DND-41 (cell line): ENCODE measurements at regions not wholly inside any gene's neighbourhood (a gene's known extent, or its start where the extent isn't known, plus 50 kb on each side); places are given as distances from the start of the nearest gene placed in this dataset.

Experiments
- ATAC-seq: fragments of 200-7000 bp; cut with Tn5 transposase; 3 replicates; pipeline ENCODE4 v1.9.1; 2021; ENCODE audit warnings: low read depth; ENCODE audit not compliant: insufficient read depth
- DNase-seq: peaks from one replicate; pipeline ENCODE4 v3.0.0-alpha.2; 2020
- H2AFZ ChIP-seq: 2 replicates; pipeline ENCODE4 v1.6.0; 2012; ENCODE audit warnings: low read depth, low read length
- H3K27ac ChIP-seq: 2 replicates; pipeline ENCODE4 v1.5.1; 2012; ENCODE audit warnings: low read length, inconsistent platforms
- H3K27me3 ChIP-seq: fragments of 200-600 bp; sonication (generic); 2 replicates; pipeline ENCODE4 v1.6.0; 2012; ENCODE audit warnings: low read length, mild to moderate bottlenecking, inconsistent platforms; ENCODE audit not compliant: insufficient read depth, poor library complexity
- H3K36me3 ChIP-seq: 2 replicates; pipeline ENCODE4 v1.5.1; 2012; ENCODE audit warnings: low read length, inconsistent platforms; ENCODE audit not compliant: insufficient read depth
- H3K4me1 ChIP-seq: 2 replicates; pipeline ENCODE4 v1.5.1; 2012; ENCODE audit warnings: mild to moderate bottlenecking, low read length; ENCODE audit not compliant: insufficient read depth
- H3K4me2 ChIP-seq: 2 replicates; pipeline ENCODE4 v1.6.0; 2012; ENCODE audit warnings: mild to moderate bottlenecking, moderate library complexity, low read length, inconsistent platforms; ENCODE audit not compliant: insufficient read depth
- H3K4me3 ChIP-seq, 2 experiments: fragments of 200-600 bp in 1 of 2; shearing (Covaris generic) in 1 of 2; 2 replicates each; pipeline ENCODE4 v1.5.1; 2012 to 2016; ENCODE audit warnings: inconsistent platforms in 2 of 2, low read length in 2 of 2, mild to moderate bottlenecking in 2 of 2, low read depth in 1 of 2, moderate library complexity in 1 of 2
- H3K79me2 ChIP-seq: 2 replicates; pipeline ENCODE4 v1.6.0; 2012; ENCODE audit warnings: low read length, inconsistent platforms; ENCODE audit not compliant: insufficient read depth
- H3K9ac ChIP-seq: 2 replicates; pipeline ENCODE4 v1.6.0; 2012; ENCODE audit warnings: low read depth, mild to moderate bottlenecking, inconsistent platforms, low read length, moderate library complexity
- H3K9me3 ChIP-seq: 2 replicates; pipeline ENCODE4 v1.5.1; 2012; ENCODE audit warnings: low read length, moderate library complexity, mild to moderate bottlenecking, inconsistent platforms; ENCODE audit not compliant: insufficient read depth, severe bottlenecking
- H4K20me1 ChIP-seq: 2 replicates; pipeline ENCODE4 v1.6.0; 2012; ENCODE audit warnings: low read length; ENCODE audit not compliant: insufficient read depth
- CTCF ChIP-seq: IDR thresholded peaks from 2 replicates; pipeline ENCODE4 v1.5.1; 2012; ENCODE audit warnings: borderline replicate concordance, low read length, moderate library complexity, mild to moderate bottlenecking; ENCODE audit not compliant: poor library complexity, severe bottlenecking; ENCODE audit errors: extremely low read depth
- EZH2 ChIP-seq: IDR thresholded peaks from 3 replicates; pipeline ENCODE4 v1.6.1; 2012; ENCODE audit warnings: borderline replicate concordance, low read depth, mild to moderate bottlenecking, moderate library complexity, low read length, inconsistent platforms; ENCODE audit not compliant: severe bottlenecking

DNA sequence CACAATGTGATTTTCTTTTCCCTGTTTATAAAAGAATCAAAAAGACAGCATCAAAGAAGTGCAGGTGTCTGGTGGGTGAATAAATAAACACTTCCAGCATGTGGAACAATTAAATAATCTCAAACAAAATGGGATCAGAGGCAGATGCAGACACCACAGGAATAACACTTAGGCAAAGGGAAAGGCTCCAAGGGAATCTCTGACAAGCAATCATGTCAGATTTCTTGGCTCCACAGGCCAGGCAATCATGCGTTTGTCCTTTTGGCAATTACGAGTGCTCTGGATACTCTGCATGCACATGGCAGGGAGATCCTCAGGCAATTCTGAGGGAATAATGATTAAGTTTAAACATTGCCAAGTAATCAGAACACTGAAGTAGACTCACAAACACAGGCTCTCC lies 403.5 kb upstream of the LUZP2 start:
- Histone ChIP-seq H4K20me1 (no peaks in the 10 kb centered on the region), H3K4me3 (no peak overlapping the region), H3K36me3 (no peaks in the 10 kb centered on the region), H3K4me1 (0 out of 2 replicates have a peak, but pooled peaks cover 5% of the 10 kb centered on the region), H3K9me3 (no peaks in the 10 kb centered on the region), H3K27ac (no peak overlapping the region), H3K79me2 (no peaks in the 10 kb centered on the region), H3K4me2 (no peak overlapping the region), H3K9ac (no peak overlapping the region), H3K27me3 (no peaks in the 10 kb centered on the region), H2AFZ (0 out of 2 replicates have a peak overlapping the region, but pooled peaks have one; percentile 10)
- ATAC-seq (no peak), DNase-seq (no peak)
- no peak for TF ChIP-seq CTCF
- TF ChIP-seq EZH2 = no peak

- Histone ChIP-seq H3K27ac (no peak overlapping the region), H3K79me2 (no peaks in the 10 kb centered on the region)
- no peak for ATAC-seq
Measured at GRCh38 chr11:24108609-24109008, 388.2 kb upstream of the LUZP2 start.

DNA sequence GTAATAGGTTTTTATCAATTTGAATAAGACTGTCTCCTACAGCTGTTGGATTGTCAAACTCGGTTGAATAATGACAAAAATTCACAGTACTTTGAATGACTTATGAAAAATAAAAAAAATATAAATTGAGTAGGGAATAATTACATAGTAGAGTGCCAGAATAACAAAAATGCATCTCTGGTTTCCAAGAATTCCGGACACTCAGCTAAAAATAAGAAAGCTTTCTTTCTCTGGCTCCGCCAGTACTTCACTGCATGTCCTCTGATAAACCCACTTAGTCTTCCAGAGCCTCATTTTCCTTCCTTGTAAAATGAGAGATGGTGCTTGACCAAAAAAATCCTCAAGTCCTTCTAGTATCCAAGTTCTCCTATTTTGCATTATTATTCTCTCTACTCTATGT lies 374.6 kb upstream of the LUZP2 start:
- no peaks in the 10 kb centered on the region for H3K79me2 ChIP-seq
- no peak for ATAC-seq
- no peaks in the 10 kb centered on the region for H3K27me3 ChIP-seq
- DNase-seq = no peak
- H3K4me2 ChIP-seq = no peak overlapping the region
- no peak for TF ChIP-seq CTCF
- no peak for TF ChIP-seq EZH2
- no peaks in the 10 kb centered on the region for H4K20me1 ChIP-seq
- no peaks in the 10 kb centered on the region for H3K9me3 ChIP-seq
- H3K4me1 ChIP-seq = no peaks in the 10 kb centered on the region
- no peak overlapping the region for H3K27ac ChIP-seq
- no peak overlapping the region for H3K9ac ChIP-seq
- H3K4me3 ChIP-seq = no peak overlapping the region
- no peak overlapping the region for H2AFZ ChIP-seq
- no peaks in the 10 kb centered on the region for H3K36me3 ChIP-seq

More at GRCh38 chr11:24108609-24109008, 388.2 kb upstream of the LUZP2 start:
- H3K4me1 ChIP-seq = no peaks in the 10 kb centered on the region
- TF ChIP-seq CTCF = no peak
- TF ChIP-seq EZH2 = no peak
- no peak overlapping the region for H3K4me3 ChIP-seq
- no peak for DNase-seq
- H3K4me2 ChIP-seq = no peak overlapping the region
- H3K9ac ChIP-seq = no peak overlapping the region
- H3K27me3 ChIP-seq = no peaks in the 10 kb centered on the region
- peaks cover 9% of the 10 kb centered on the region for H3K9me3 ChIP-seq
- H4K20me1 ChIP-seq = no peaks in the 10 kb centered on the region
- no peak overlapping the region for H2AFZ ChIP-seq
- no peaks in the 10 kb centered on the region for H3K36me3 ChIP-seq

DNA sequence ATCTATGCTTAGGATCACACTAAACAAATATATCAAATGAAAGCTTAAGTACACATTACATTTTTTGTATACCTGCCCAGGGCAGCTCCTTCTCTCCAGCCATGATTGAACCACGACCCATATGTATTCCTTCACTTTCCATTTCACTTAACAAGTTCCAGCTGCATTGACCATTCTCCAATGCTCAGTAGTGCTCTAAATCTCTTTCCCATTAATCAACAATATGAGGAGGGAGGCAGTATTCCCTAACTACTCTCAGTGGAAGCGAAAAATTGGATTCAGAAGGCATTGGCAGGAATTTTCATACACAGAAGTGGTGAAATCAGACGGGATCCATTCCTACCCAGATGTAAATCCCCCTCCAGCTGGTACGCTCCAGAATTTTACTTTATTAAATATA lies 372.0 kb upstream of the LUZP2 start:
- Histone ChIP-seq H2AFZ (no peak overlapping the region), H3K9me3 (no peaks in the 10 kb centered on the region), H3K9ac (no peak overlapping the region), H3K27me3 (no peaks in the 10 kb centered on the region), H3K4me2 (no peak overlapping the region), H4K20me1 (no peaks in the 10 kb centered on the region), H3K27ac (no peak overlapping the region), H3K79me2 (no peaks in the 10 kb centered on the region), H3K4me3 (no peak overlapping the region), H3K4me1 (no peaks in the 10 kb centered on the region), H3K36me3 (no peaks in the 10 kb centered on the region)
- TF ChIP-seq CTCF (no peak), EZH2 (no peak)
- ATAC-seq = no peak
- DNase-seq = no peak
